ENCODE measurements at regions not wholly inside any gene's neighbourhood (a gene's known extent, or its start where the extent isn't known, plus 50 kb on each side); places are given as distances from the start of the nearest gene placed in this dataset.
A peak's percentile ranks its signal among the peaks of the same experiment; 100 is the strongest.
"Not testable (repeated sequence)": the region's sequence is repeated elsewhere in the genome, so short reads cannot be mapped to it uniquely, and the experiment has no call there.

- WGBS (ENCODE audit: low lambda C conversion rate, missing lambda C conversion rate): 93% methylated on average over 3 of the region's 3 CpGs
- Histone ChIP-seq H3K4me2 (no peak overlapping the region), H3K27me3 (no peaks in the 10 kb centered on the region), H3K36me3 (replicated peaks; ENCODE audit: insufficient read depth, low read depth) (no peaks in the 10 kb centered on the region), H2AFZ (no peak overlapping the region), H3K79me2 (no peaks in the 10 kb centered on the region), H3K9me3 (ENCODE audit: low read depth) (no peaks in the 10 kb centered on the region), H3K4me1 (ENCODE audit: insufficient read depth) (no peaks in the 10 kb centered on the region), H4K20me1 (ENCODE audit: insufficient read depth, poor library complexity, severe bottlenecking) (no peaks in the 10 kb centered on the region), H3K27ac (no peak overlapping the region), H3K4me3 (no peak overlapping the region), H3K9me2 (replicated peaks; ENCODE audit: insufficient read depth) (no peaks in the 10 kb centered on the region)
- no peak for DNase-seq (ENCODE audit: low spot score)
- no peak for TF ChIP-seq CTCF (IDR thresholded peaks at IDR 0.05; ENCODE audit: poor library complexity)
- no peak for TF ChIP-seq EZH2 (IDR thresholded peaks at IDR 0.05; ENCODE audit: borderline replicate concordance)
- no peak for TF ChIP-seq EZH2phosphoT487 (IDR thresholded peaks at IDR 0.05; ENCODE audit: low read depth, severe bottlenecking, unreplicated experiment)
These were observed 158.6 kb downstream of the OSTF1 start for GRCh38 chr9:75246949-75247348.

GRCh38 chr9:75265525-75265972, 177.2 kb downstream of the OSTF1 start:
- DNase-seq (ENCODE audit: low spot score): peak; percentile 71
- H3K27ac ChIP-seq: no peak overlapping the region
- no peaks in the 10 kb centered on the region for H3K79me2 ChIP-seq
- peaks cover 4% of the 10 kb centered on the region for H3K4me1 ChIP-seq (ENCODE audit: insufficient read depth)
- H2AFZ ChIP-seq: no peak overlapping the region
- no peaks in the 10 kb centered on the region for H3K27me3 ChIP-seq
- no peaks in the 10 kb centered on the region for H3K36me3 ChIP-seq (replicated peaks; ENCODE audit: insufficient read depth, low read depth)
- no peak overlapping the region for H3K4me2 ChIP-seq
- no peaks in the 10 kb centered on the region for H3K9me2 ChIP-seq (replicated peaks; ENCODE audit: insufficient read depth)
- 32% methylated on average over 3 of the region's 3 CpGs for WGBS (ENCODE audit: low lambda C conversion rate, missing lambda C conversion rate)
- H3K4me3 ChIP-seq: no peak overlapping the region
- peak; percentile 91 for TF ChIP-seq CTCF (IDR thresholded peaks at IDR 0.05; ENCODE audit: poor library complexity)
- TF ChIP-seq EZH2phosphoT487 (IDR thresholded peaks at IDR 0.05; ENCODE audit: low read depth, severe bottlenecking, unreplicated experiment): no peak
- no peak for TF ChIP-seq EZH2 (IDR thresholded peaks at IDR 0.05; ENCODE audit: borderline replicate concordance)
- H4K20me1 ChIP-seq (ENCODE audit: insufficient read depth, poor library complexity, severe bottlenecking): no peaks in the 10 kb centered on the region
- H3K9me3 ChIP-seq (ENCODE audit: low read depth): no peaks in the 10 kb centered on the region

- Histone ChIP-seq H3K4me3 (no peak overlapping the region), H3K27me3 (no peaks in the 10 kb centered on the region), H3K4me1 (ENCODE audit: insufficient read depth) (peaks cover 4% of the 10 kb centered on the region), H4K20me1 (ENCODE audit: insufficient read depth, poor library complexity, severe bottlenecking) (no peaks in the 10 kb centered on the region), H3K9me3 (ENCODE audit: low read depth) (no peaks in the 10 kb centered on the region), H3K27ac (no peak overlapping the region), H2AFZ (no peak overlapping the region), H3K4me2 (no peak overlapping the region), H3K79me2 (no peaks in the 10 kb centered on the region), H3K36me3 (replicated peaks; ENCODE audit: insufficient read depth, low read depth) (no peaks in the 10 kb centered on the region), H3K9me2 (replicated peaks; ENCODE audit: insufficient read depth) (no peaks in the 10 kb centered on the region)
- DNase-seq (ENCODE audit: low spot score): no peak
- WGBS (ENCODE audit: low lambda C conversion rate, missing lambda C conversion rate): 72% methylated on average over 5 of the region's 5 CpGs
- TF ChIP-seq EZH2phosphoT487 (IDR thresholded peaks at IDR 0.05; ENCODE audit: low read depth, severe bottlenecking, unreplicated experiment) (no peak), CTCF (IDR thresholded peaks at IDR 0.05; ENCODE audit: poor library complexity) (no peak), EZH2 (IDR thresholded peaks at IDR 0.05; ENCODE audit: borderline replicate concordance) (no peak)
These were observed 180.9 kb downstream of the OSTF1 start for GRCh38 chr9:75269197-75269596.

- not testable (repeated sequence) for H2AFZ ChIP-seq; DNase-seq (ENCODE audit: low spot score); H3K4me1 ChIP-seq (ENCODE audit: insufficient read depth); H3K27me3 ChIP-seq; H3K4me3 ChIP-seq; H4K20me1 ChIP-seq (ENCODE audit: insufficient read depth, poor library complexity, severe bottlenecking); H3K4me2 ChIP-seq; H3K9me2 ChIP-seq (replicated peaks; ENCODE audit: insufficient read depth); H3K9me3 ChIP-seq (ENCODE audit: low read depth); H3K79me2 ChIP-seq; H3K36me3 ChIP-seq (replicated peaks; ENCODE audit: insufficient read depth, low read depth); H3K27ac ChIP-seq
- WGBS (ENCODE audit: low lambda C conversion rate, missing lambda C conversion rate): 87% methylated on average over 10 of the region's 10 CpGs
These were observed 184.7 kb downstream of the OSTF1 start for GRCh38 chr9:75273055-75273454.

Measured in hepatocyte (in vitro differentiated cells).